ENCODE measurements at regions not wholly inside any gene's neighbourhood (a gene's known extent, or its start where the extent isn't known, plus 50 kb on each side); places are given as distances from the start of the nearest gene placed in this dataset.

DNA sequence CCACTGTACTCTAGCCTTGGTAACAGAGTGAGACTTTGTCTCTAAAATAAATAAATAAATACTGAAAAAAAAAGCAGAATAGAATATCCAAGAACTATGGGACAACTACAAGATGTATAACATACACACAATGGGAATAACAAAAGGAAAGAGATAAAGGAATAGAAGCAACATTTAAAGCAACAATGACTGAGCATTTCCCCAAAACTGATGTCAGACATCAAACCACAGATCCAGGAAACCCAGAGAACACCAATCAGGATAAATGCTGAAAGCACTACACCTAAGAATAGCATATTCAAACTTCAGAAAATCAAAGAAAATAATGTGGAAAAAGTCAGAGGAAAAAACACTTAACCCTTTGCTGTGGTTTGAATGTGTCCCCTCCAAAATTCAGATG, 436.4 kb downstream of the ACTL7B start:
- TF ChIP-seq, protein P1, sequence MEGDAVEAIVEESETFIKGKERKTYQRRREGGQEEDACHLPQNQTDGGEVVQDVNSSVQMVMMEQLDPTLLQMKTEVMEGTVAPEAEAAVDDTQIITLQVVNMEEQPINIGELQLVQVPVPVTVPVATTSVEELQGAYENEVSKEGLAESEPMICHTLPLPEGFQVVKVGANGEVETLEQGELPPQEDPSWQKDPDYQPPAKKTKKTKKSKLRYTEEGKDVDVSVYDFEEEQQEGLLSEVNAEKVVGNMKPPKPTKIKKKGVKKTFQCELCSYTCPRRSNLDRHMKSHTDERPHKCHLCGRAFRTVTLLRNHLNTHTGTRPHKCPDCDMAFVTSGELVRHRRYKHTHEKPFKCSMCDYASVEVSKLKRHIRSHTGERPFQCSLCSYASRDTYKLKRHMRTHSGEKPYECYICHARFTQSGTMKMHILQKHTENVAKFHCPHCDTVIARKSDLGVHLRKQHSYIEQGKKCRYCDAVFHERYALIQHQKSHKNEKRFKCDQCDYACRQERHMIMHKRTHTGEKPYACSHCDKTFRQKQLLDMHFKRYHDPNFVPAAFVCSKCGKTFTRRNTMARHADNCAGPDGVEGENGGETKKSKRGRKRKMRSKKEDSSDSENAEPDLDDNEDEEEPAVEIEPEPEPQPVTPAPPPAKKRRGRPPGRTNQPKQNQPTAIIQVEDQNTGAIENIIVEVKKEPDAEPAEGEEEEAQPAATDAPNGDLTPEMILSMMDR (IDR thresholded peaks at IDR 0.05) = no peak
- no peak for TF ChIP-seq EZH2 (IDR thresholded peaks at IDR 0.05; ENCODE audit: borderline replicate concordance, insufficient read depth, low read depth, low read length, poor library complexity, severe bottlenecking)

Data from B cell (primary cell).